RWPE2 (cell line): ENCODE measurements at regions not wholly inside any gene's neighbourhood (a gene's known extent, or its start where the extent isn't known, plus 50 kb on each side); places are given as distances from the start of the nearest gene placed in this dataset.

Source experiments
- ATAC-seq: fragments of 200-7000 bp; cut with Tn5 transposase; 3 replicates; pipeline ENCODE4 v1.9.1; 2021; ENCODE audit warnings: low read depth
- DNase-seq: peaks from one replicate; pipeline ENCODE4 v3.0.0-alpha.2; 2020; ENCODE audit warnings: low spot score
- H3K27ac ChIP-seq: fragments of 450-650 bp; 2 replicates; pipeline ENCODE4 v1.5.1; 2017; ENCODE audit warnings: mild to moderate bottlenecking; ENCODE audit not compliant: poor library complexity, severe bottlenecking
- H3K27me3 ChIP-seq: fragments of 250-450 bp; sonication (Bioruptor Pico); 2 replicates; pipeline ENCODE4 v1.5.1; 2021; ENCODE audit warnings: mild to moderate bottlenecking, moderate library complexity; ENCODE audit not compliant: insufficient read depth, poor library complexity, severe bottlenecking
- H3K36me3 ChIP-seq: fragments of 250-450 bp; sonication (Bioruptor Pico); 2 replicates; pipeline ENCODE4 v1.5.1; 2020; ENCODE audit warnings: low read depth, mild to moderate bottlenecking, moderate library complexity
- H3K4me1 ChIP-seq: fragments of 250-450 bp; sonication (Bioruptor Pico); 2 replicates; pipeline ENCODE4 v1.5.1; 2021; ENCODE audit warnings: mild to moderate bottlenecking, moderate library complexity; ENCODE audit not compliant: insufficient read depth, poor library complexity, severe bottlenecking
- H3K4me3 ChIP-seq: fragments of 250-450 bp; sonication (Bioruptor Pico); 2 replicates; pipeline ENCODE4 v1.5.1; 2021; ENCODE audit warnings: mild to moderate bottlenecking, moderate library complexity; ENCODE audit not compliant: severe bottlenecking
- H3K9me3 ChIP-seq: fragments of 250-450 bp; sonication (Bioruptor Pico); 2 replicates; pipeline ENCODE4 v1.5.1; 2021; ENCODE audit warnings: mild to moderate bottlenecking, moderate library complexity; ENCODE audit not compliant: severe bottlenecking
- CTCF ChIP-seq: fragments of 450-650 bp; IDR thresholded peaks from one replicate; pipeline ENCODE4 v1.5.1; 2017; ENCODE audit warnings: mild to moderate bottlenecking, moderate library complexity; ENCODE audit not compliant: poor library complexity, severe bottlenecking

- Histone ChIP-seq H3K9me3 (no peaks in the 10 kb centered on the region), H3K27me3 (no peaks in the 10 kb centered on the region), H3K4me1 (no peaks in the 10 kb centered on the region), H3K4me3 (no peak overlapping the region), H3K27ac (no peak overlapping the region), H3K36me3 (no peaks in the 10 kb centered on the region)
- no peak for TF ChIP-seq CTCF
- ATAC-seq (no peak), DNase-seq (no peak)
These were observed 183.4 kb downstream of the ERMARD start for GRCh38 chr6:169934699-169935347.

GRCh38 chr6:169933839-169934698, 182.6 kb downstream of the ERMARD start:
- no peaks in the 10 kb centered on the region for H3K36me3 ChIP-seq
- H3K27ac ChIP-seq, result no peak overlapping the region
- H3K4me1 ChIP-seq, result no peaks in the 10 kb centered on the region
- H3K9me3 ChIP-seq, result no peaks in the 10 kb centered on the region
- no peak for DNase-seq
- TF ChIP-seq CTCF, result no peak
- H3K4me3 ChIP-seq, result no peak overlapping the region
- no peak for ATAC-seq
- H3K27me3 ChIP-seq, result no peaks in the 10 kb centered on the region

- TF ChIP-seq CTCF, result no peak
- no peaks in the 10 kb centered on the region for H3K36me3 ChIP-seq
- H3K27me3 ChIP-seq, result no peaks in the 10 kb centered on the region
- ATAC-seq (no peak), DNase-seq (no peak)
- no peak overlapping the region for H3K4me3 ChIP-seq
- H3K9me3 ChIP-seq, result no peaks in the 10 kb centered on the region
- no peak overlapping the region for H3K27ac ChIP-seq
- no peaks in the 10 kb centered on the region for H3K4me1 ChIP-seq
These were observed 181.9 kb downstream of the ERMARD start for GRCh38 chr6:169933251-169933821.

GRCh38 chr6:169932491-169932890, 181.1 kb downstream of the ERMARD start:
- no peak for DNase-seq
- TF ChIP-seq CTCF, result no peak
- Histone ChIP-seq H3K4me1 (no peaks in the 10 kb centered on the region), H3K4me3 (no peak overlapping the region), H3K27ac (no peak overlapping the region), H3K27me3 (no peaks in the 10 kb centered on the region), H3K36me3 (no peaks in the 10 kb centered on the region), H3K9me3 (no peaks in the 10 kb centered on the region)
- ATAC-seq, result no peak
